ENCODE measurements at regions not wholly inside any gene's neighbourhood (a gene's known extent, or its start where the extent isn't known, plus 50 kb on each side); places are given as distances from the start of the nearest gene placed in this dataset.
"Not testable (repeated sequence)": the region's sequence is repeated elsewhere in the genome, so short reads cannot be mapped to it uniquely, and the experiment has no call there.

- no peak for FAIRE-seq
Measured at GRCh38 chr1:90396917-90397316, 320.2 kb downstream of the BARHL2 start.

- no peak for FAIRE-seq
Measured at GRCh38 chr1:90394247-90394646, 322.9 kb downstream of the BARHL2 start.

- no peak for FAIRE-seq
Measured at GRCh38 chr1:90393025-90393424, 324.1 kb downstream of the BARHL2 start.

- no peak for FAIRE-seq
Measured at GRCh38 chr1:90391126-90391525, 326.0 kb downstream of the BARHL2 start.

GRCh38 chr1:90387805-90388204, 329.3 kb downstream of the BARHL2 start:
- FAIRE-seq: no peak

- FAIRE-seq: no peak
Measured at GRCh38 chr1:90386899-90387720, 330.0 kb downstream of the BARHL2 start.

GRCh38 chr1:90384193-90384592, 332.9 kb downstream of the BARHL2 start:
- no peak for FAIRE-seq

- FAIRE-seq: no peak
Measured at GRCh38 chr1:90382161-90382560, 334.9 kb downstream of the BARHL2 start.

GRCh38 chr1:90381598-90381997, 335.5 kb downstream of the BARHL2 start:
- FAIRE-seq: no peak

- no peak for FAIRE-seq
Measured at GRCh38 chr1:90371448-90371813, 345.7 kb downstream of the BARHL2 start.

- no peak for FAIRE-seq
Measured at GRCh38 chr1:90370686-90371447, 346.2 kb downstream of the BARHL2 start.

- no peak for FAIRE-seq
Measured at GRCh38 chr1:90362163-90362562, 354.9 kb downstream of the BARHL2 start.

GRCh38 chr1:90361026-90361425, 356.1 kb downstream of the BARHL2 start:
- no peak for FAIRE-seq

- FAIRE-seq: no peak
Measured at GRCh38 chr1:90359994-90360393, 357.1 kb downstream of the BARHL2 start.

- FAIRE-seq: no peak
Measured at GRCh38 chr1:90358448-90358847, 358.7 kb downstream of the BARHL2 start.

- FAIRE-seq: no peak
Measured at GRCh38 chr1:90357995-90358394, 359.1 kb downstream of the BARHL2 start.

GRCh38 chr1:90356991-90357390, 360.1 kb downstream of the BARHL2 start:
- FAIRE-seq: no peak

- no peak for FAIRE-seq
Measured at GRCh38 chr1:90356101-90356500, 361.0 kb downstream of the BARHL2 start.

- FAIRE-seq: no peak
Measured at GRCh38 chr1:90354704-90355103, 359.8 kb downstream of the ZNF326 start.

- FAIRE-seq: no peak
Measured at GRCh38 chr1:90351019-90351418, 356.1 kb downstream of the ZNF326 start.

- FAIRE-seq: no peak
Measured at GRCh38 chr1:90349510-90349909, 354.6 kb downstream of the ZNF326 start.

GRCh38 chr1:90348934-90349333, 354.0 kb downstream of the ZNF326 start:
- no peak for FAIRE-seq

GRCh38 chr1:90348459-90348858, 353.5 kb downstream of the ZNF326 start:
- not testable (repeated sequence) for FAIRE-seq

GRCh38 chr1:90347366-90347765, 352.5 kb downstream of the ZNF326 start:
- FAIRE-seq: no peak

Data from islet of Langerhans (tissue), 1 donor.